PC-9 (cell line): ENCODE measurements at regions not wholly inside any gene's neighbourhood (a gene's known extent, or its start where the extent isn't known, plus 50 kb on each side); places are given as distances from the start of the nearest gene placed in this dataset.

Source experiments
- BruUV-seq: library from RNA; stranded (reverse); fragments of 400-500 nt; replicated peaks from 2 replicates; lab custom pipeline; 2021; lab: Mats Ljungman, UMichigan
- CTCF ChIA-PET: fragments of 300-600 bp; sonication (Branson Sonifier 250); formaldehyde crosslinking; loops from one replicate; lab custom pipeline; 2022; ENCODE audit warnings: antibody characterized with exemption; lab: Charles Lee
- POLR2A ChIA-PET: fragments of 300-600 bp; sonication (Branson Sonifier 250); formaldehyde crosslinking; loops from one replicate; lab custom pipeline; 2022; ENCODE audit warnings: antibody characterized with exemption; ENCODE audit not compliant: unreplicated experiment; lab: Charles Lee
- DNase-seq, 2 experiments: peaks; one replicate each; pipeline versions ENCODE4 v3.0.0 to v3.0.0-alpha.2; 2015 to 2022; ENCODE audit warnings: mixed read lengths in 1 of 2
- H2AFZ ChIP-seq: fragments of 200-600 bp; sonication (generic); 2 replicates; pipeline ENCODE4 v1.8.1; 2017; ENCODE audit warnings: antibody characterized with exemption
- H3F3A ChIP-seq: fragments of 200-600 bp; sonication (generic); 2 replicates; pipeline ENCODE4 v1.8.1; 2017; ENCODE audit warnings: antibody characterized with exemption, mild to moderate bottlenecking, low read depth; ENCODE audit not compliant: insufficient read depth
- H3K27ac ChIP-seq: fragments of 200-600 bp; sonication (generic); 2 replicates; pipeline ENCODE4 v1.6.1; 2016; ENCODE audit warnings: mixed run types
- H3K27me3 ChIP-seq: fragments of 200-600 bp; sonication (generic); 2 replicates; pipeline ENCODE4 v1.6.1; 2016; ENCODE audit warnings: low read depth, mixed run types; ENCODE audit not compliant: insufficient read depth
- H3K36me3 ChIP-seq: fragments of 200-600 bp; sonication (generic); 2 replicates; pipeline ENCODE4 v1.6.1; 2016; ENCODE audit warnings: low read depth, mixed run types
- H3K4me1 ChIP-seq: fragments of 200-600 bp; sonication (generic); replicated peaks from 2 replicates; pipeline ENCODE4 v1.6.1; 2016; ENCODE audit warnings: mixed run types; ENCODE audit not compliant: insufficient read depth
- H3K4me2 ChIP-seq: fragments of 200-600 bp; sonication (generic); 2 replicates; pipeline ENCODE4 v1.6.1; 2017; ENCODE audit warnings: mixed run types
- H3K4me3 ChIP-seq: fragments of 200-600 bp; sonication (generic); 2 replicates; pipeline ENCODE4 v1.6.1; 2016; ENCODE audit warnings: mixed run types
- H3K79me2 ChIP-seq: fragments of 200-600 bp; sonication (generic); 2 replicates; pipeline ENCODE4 v1.6.1; 2017; ENCODE audit warnings: low read depth, mixed run types
- H3K9me2 ChIP-seq: fragments of 200-600 bp; sonication (generic); 2 replicates; pipeline ENCODE4 v1.8.1; 2017; ENCODE audit warnings: mild to moderate bottlenecking; ENCODE audit not compliant: insufficient read depth
- H3K9me3 ChIP-seq: fragments of 200-600 bp; sonication (generic); 2 replicates; pipeline ENCODE4 v1.8.1; 2016; ENCODE audit warnings: low read depth; ENCODE audit not compliant: insufficient read depth
- H4K20me1 ChIP-seq: fragments of 200-600 bp; sonication (generic); 2 replicates; pipeline ENCODE4 v1.8.1; 2017; ENCODE audit not compliant: insufficient read depth
- EZH2 ChIP-seq: fragments of 200-600 bp; sonication (generic); IDR thresholded peaks from 2 replicates; pipeline ENCODE4 v1.8.0; 2017; ENCODE audit warnings: antibody characterized with exemption, low read depth
- intact Hi-C: fragments of 100-400 bp; cut with micrococcal nuclease; formaldehyde crosslinking; loops from one replicate; pipeline ENCODE4 v1.10.0; 2022; ENCODE audit not compliant: unreplicated experiment
- TF ChIP-seq, protein P1 (sequence below): fragments of 200-600 bp; sonication (generic); conservative IDR thresholded peaks from 2 replicates; pipeline ENCODE4 v1.6.1; 2017; ENCODE audit warnings: mixed run types, antibody characterized with exemption, mild to moderate bottlenecking, moderate library complexity

DNA sequence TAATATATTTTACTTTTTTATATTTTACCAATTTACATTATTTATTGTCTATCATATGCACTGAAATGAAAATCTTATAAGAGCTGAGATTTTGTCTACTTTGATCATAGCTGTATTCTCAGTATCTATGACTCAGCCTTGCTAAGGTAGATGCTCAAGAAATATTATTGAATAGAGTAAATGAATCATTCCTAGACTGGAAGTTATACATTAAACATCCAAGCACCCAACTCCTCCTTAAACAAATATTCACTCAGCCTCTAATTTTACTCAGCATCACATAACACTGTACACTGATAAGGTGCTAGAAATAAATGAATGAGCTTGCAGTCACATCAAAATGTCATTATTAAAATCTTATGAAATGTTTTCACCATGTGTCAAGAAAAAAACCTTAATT is 1424.9 kb downstream of the LRFN5 start:
- no peak overlapping the region for H3K27ac ChIP-seq
- no TSS peak for BruUV-seq

DNA sequence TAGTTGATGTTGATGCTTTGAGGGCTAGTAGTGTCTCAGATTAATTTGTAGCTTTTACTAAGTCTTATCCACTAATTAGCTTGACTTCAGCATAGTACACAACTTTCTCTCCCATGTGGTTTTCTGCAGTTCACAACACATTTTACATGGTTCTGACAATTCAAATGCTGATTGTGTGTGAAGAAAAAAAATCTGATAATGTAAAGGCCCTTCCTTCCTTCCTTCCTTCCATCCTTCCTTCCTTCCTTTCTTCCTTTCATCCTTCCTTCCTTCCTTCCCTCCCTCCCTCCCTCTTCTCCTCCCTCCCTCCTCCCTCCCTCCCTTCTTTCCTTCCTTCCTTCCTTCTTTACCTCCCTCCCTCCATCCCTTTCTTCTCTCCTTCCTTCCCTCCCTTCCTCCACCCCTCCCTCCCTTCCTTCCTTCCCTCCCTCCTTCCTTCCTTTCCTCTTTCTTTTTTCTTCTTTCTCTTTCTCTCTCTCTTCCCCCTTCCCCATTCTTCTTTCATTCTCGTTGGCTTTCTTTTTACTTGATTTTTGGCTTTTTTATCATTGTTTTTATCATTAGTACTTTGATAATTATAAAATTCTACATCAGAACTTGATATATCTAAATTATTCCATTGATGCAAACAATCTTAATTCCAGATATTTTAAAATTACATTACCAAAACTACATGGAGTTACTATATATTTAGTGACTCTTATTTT is 1415.6 kb downstream of the LRFN5 start:
- H4K20me1 ChIP-seq: no peaks in the 10 kb centered on the region
- no peaks in the 10 kb centered on the region for H3K79me2 ChIP-seq
- H2AFZ ChIP-seq: no peak overlapping the region
- intact Hi-C loops: no loop called here
- no peaks in the 10 kb centered on the region for H3K9me3 ChIP-seq
- DNase-seq: no peak
- H3K27ac ChIP-seq: no peak overlapping the region
- ChIA-PET CTCF (no interaction called here), POLR2A (no interaction called here)
- H3K4me2 ChIP-seq: no peak overlapping the region
- BruUV-seq: no TSS peak
- H3K9me2 ChIP-seq: no peaks in the 10 kb centered on the region
- H3K36me3 ChIP-seq: no peaks in the 10 kb centered on the region
- no peaks in the 10 kb centered on the region for H3K27me3 ChIP-seq
- TF ChIP-seq, protein P1, sequence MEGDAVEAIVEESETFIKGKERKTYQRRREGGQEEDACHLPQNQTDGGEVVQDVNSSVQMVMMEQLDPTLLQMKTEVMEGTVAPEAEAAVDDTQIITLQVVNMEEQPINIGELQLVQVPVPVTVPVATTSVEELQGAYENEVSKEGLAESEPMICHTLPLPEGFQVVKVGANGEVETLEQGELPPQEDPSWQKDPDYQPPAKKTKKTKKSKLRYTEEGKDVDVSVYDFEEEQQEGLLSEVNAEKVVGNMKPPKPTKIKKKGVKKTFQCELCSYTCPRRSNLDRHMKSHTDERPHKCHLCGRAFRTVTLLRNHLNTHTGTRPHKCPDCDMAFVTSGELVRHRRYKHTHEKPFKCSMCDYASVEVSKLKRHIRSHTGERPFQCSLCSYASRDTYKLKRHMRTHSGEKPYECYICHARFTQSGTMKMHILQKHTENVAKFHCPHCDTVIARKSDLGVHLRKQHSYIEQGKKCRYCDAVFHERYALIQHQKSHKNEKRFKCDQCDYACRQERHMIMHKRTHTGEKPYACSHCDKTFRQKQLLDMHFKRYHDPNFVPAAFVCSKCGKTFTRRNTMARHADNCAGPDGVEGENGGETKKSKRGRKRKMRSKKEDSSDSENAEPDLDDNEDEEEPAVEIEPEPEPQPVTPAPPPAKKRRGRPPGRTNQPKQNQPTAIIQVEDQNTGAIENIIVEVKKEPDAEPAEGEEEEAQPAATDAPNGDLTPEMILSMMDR: no peak
- no peak for TF ChIP-seq EZH2
- H3F3A ChIP-seq: no peaks in the 10 kb centered on the region
- H3K4me1 ChIP-seq: no peaks in the 10 kb centered on the region
- no peak overlapping the region for H3K4me3 ChIP-seq

More for the DNA sequence above, 1424.9 kb downstream of the LRFN5 start:
- Histone ChIP-seq H3K4me2 (no peak overlapping the region), H3K79me2 (no peaks in the 10 kb centered on the region), H3K4me1 (no peaks in the 10 kb centered on the region), H2AFZ (no peak overlapping the region), H3K9me2 (no peaks in the 10 kb centered on the region; the same call in 1 of the 2 replicates), H3K36me3 (no peaks in the 10 kb centered on the region), H3K9me3 (no peaks in the 10 kb centered on the region; the same call in 1 of the 2 replicates), H4K20me1 (no peaks in the 10 kb centered on the region), H3K27me3 (no peaks in the 10 kb centered on the region), H3F3A (no peaks in the 10 kb centered on the region), H3K4me3 (no peak overlapping the region)
- ChIA-PET CTCF (no interaction called here), POLR2A (no interaction called here)
- intact Hi-C loops: no loop called here
- TF ChIP-seq, protein P1: no peak
- TF ChIP-seq EZH2: no peak
- DNase-seq: no peak

DNA sequence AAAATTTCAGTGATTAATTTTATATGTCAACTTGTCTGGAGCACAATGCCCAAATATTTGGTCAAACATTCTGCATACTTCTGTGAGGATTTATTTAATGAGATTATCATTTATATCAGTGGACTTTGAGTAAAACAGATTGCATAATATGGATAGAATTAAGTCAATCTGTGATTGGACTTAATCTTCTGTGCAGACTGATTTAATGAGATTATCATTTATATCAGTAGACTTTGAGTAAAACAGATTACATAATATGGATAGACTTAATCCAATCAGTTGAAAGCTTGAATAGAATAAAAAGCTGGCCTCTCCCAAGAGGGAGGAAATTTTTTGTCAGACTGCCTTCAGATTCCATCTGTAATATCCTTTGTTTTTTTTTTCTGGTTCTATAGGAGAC is 1413.2 kb downstream of the LRFN5 start:
- no peaks in the 10 kb centered on the region for H3F3A ChIP-seq
- no peak overlapping the region for H3K4me3 ChIP-seq
- BruUV-seq: no TSS peak
- TF ChIP-seq, protein P1: no peak
- TF ChIP-seq EZH2: no peak
- no peaks in the 10 kb centered on the region for H3K4me1 ChIP-seq
- no peaks in the 10 kb centered on the region for H3K79me2 ChIP-seq
- no peaks in the 10 kb centered on the region for H4K20me1 ChIP-seq
- no peak overlapping the region for H2AFZ ChIP-seq
- H3K9me2 ChIP-seq: no peaks in the 10 kb centered on the region
- H3K9me3 ChIP-seq: no peaks in the 10 kb centered on the region
- intact Hi-C loops: no loop called here
- ChIA-PET POLR2A (no interaction called here), CTCF (no interaction called here)
- H3K4me2 ChIP-seq: no peak overlapping the region
- no peak overlapping the region for H3K27ac ChIP-seq
- no peaks in the 10 kb centered on the region for H3K36me3 ChIP-seq
- H3K27me3 ChIP-seq: no peaks in the 10 kb centered on the region
- DNase-seq: no peak
